ENCODE measurements at regions not wholly inside any gene's neighbourhood (a gene's known extent, or its start where the extent isn't known, plus 50 kb on each side); places are given as distances from the start of the nearest gene placed in this dataset.

DNA sequence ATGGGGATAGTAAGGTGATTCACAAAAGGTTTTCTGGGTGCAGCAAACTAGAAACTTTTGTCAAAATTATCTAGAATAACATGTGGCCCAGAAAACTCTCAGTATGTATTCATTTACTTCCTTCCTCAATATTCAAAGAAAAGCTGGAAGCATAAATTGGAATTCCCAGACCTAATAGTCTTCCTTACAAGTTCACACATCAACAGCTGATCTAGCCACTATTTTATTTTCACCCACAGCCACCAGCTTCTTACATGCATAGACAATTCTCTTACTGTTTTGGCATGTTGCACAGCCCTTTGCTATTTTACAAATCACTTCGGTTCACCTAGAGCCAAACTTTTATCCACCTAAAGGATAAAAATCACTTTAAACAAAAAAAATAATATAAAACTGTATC lies 647.8 kb upstream of the CCDC54 start:
- Histone ChIP-seq H2AFZ (no peak overlapping the region), H3K4me1 (ENCODE audit: insufficient read depth) (peaks cover 4% of the 10 kb centered on the region; the same call in 1 of the 2 replicates), H3K9me2 (ENCODE audit: insufficient read depth) (no peaks in the 10 kb centered on the region), H3F3A (replicated peaks; ENCODE audit: low read depth) (no peaks in the 10 kb centered on the region), H3K79me2 (replicated peaks; ENCODE audit: insufficient read depth) (no peaks in the 10 kb centered on the region), H3K36me3 (ENCODE audit: insufficient read depth) (no peaks in the 10 kb centered on the region), H3K4me2 (no peak overlapping the region), H4K20me1 (replicated peaks; ENCODE audit: insufficient read depth) (no peaks in the 10 kb centered on the region), H3K27ac (ENCODE audit: low read depth) (no peak overlapping the region), H3K4me3 (no peak overlapping the region), H3K27me3 (ENCODE audit: insufficient read depth) (no peaks in the 10 kb centered on the region)
- Mint-ChIP-seq H3K27ac (peak overlapping the region; percentile 75; the same call in 1 of the 2 replicates), H3K36me3 (ENCODE audit: low read depth) (no peaks in the 10 kb centered on the region), H3K27me3 (ENCODE audit: insufficient read depth, low read depth, poor library complexity) (no peaks in the 10 kb centered on the region), H3K9me3 (no peaks in the 10 kb centered on the region), H3K4me1 (peaks cover 8% of the 10 kb centered on the region), H3K4me3 (no peak overlapping the region)
- no peak for TF ChIP-seq CREB1 (CRISPR knock-in tag; IDR thresholded peaks at IDR 0.05; ENCODE audit: low read depth)
- no peak for TF ChIP-seq POLR2AphosphoS5 (IDR thresholded peaks at IDR 0.05; ENCODE audit: low read depth)
- TF ChIP-seq, protein P1, sequence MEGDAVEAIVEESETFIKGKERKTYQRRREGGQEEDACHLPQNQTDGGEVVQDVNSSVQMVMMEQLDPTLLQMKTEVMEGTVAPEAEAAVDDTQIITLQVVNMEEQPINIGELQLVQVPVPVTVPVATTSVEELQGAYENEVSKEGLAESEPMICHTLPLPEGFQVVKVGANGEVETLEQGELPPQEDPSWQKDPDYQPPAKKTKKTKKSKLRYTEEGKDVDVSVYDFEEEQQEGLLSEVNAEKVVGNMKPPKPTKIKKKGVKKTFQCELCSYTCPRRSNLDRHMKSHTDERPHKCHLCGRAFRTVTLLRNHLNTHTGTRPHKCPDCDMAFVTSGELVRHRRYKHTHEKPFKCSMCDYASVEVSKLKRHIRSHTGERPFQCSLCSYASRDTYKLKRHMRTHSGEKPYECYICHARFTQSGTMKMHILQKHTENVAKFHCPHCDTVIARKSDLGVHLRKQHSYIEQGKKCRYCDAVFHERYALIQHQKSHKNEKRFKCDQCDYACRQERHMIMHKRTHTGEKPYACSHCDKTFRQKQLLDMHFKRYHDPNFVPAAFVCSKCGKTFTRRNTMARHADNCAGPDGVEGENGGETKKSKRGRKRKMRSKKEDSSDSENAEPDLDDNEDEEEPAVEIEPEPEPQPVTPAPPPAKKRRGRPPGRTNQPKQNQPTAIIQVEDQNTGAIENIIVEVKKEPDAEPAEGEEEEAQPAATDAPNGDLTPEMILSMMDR (conservative IDR thresholded peaks at IDR 0.05; ENCODE audit: low read depth in 2 of 2), result no peak
- TF ChIP-seq, protein P2, sequence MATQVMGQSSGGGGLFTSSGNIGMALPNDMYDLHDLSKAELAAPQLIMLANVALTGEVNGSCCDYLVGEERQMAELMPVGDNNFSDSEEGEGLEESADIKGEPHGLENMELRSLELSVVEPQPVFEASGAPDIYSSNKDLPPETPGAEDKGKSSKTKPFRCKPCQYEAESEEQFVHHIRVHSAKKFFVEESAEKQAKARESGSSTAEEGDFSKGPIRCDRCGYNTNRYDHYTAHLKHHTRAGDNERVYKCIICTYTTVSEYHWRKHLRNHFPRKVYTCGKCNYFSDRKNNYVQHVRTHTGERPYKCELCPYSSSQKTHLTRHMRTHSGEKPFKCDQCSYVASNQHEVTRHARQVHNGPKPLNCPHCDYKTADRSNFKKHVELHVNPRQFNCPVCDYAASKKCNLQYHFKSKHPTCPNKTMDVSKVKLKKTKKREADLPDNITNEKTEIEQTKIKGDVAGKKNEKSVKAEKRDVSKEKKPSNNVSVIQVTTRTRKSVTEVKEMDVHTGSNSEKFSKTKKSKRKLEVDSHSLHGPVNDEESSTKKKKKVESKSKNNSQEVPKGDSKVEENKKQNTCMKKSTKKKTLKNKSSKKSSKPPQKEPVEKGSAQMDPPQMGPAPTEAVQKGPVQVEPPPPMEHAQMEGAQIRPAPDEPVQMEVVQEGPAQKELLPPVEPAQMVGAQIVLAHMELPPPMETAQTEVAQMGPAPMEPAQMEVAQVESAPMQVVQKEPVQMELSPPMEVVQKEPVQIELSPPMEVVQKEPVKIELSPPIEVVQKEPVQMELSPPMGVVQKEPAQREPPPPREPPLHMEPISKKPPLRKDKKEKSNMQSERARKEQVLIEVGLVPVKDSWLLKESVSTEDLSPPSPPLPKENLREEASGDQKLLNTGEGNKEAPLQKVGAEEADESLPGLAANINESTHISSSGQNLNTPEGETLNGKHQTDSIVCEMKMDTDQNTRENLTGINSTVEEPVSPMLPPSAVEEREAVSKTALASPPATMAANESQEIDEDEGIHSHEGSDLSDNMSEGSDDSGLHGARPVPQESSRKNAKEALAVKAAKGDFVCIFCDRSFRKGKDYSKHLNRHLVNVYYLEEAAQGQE (IDR thresholded peaks at IDR 0.05; ENCODE audit: unreplicated experiment), result no peak
- TF ChIP-seq JUNB (IDR thresholded peaks at IDR 0.05; ENCODE audit: unreplicated experiment), result no peak
- no peak for TF ChIP-seq ZNF114 (CRISPR knock-in tag; IDR thresholded peaks at IDR 0.05)
- TF ChIP-seq, protein P3, sequence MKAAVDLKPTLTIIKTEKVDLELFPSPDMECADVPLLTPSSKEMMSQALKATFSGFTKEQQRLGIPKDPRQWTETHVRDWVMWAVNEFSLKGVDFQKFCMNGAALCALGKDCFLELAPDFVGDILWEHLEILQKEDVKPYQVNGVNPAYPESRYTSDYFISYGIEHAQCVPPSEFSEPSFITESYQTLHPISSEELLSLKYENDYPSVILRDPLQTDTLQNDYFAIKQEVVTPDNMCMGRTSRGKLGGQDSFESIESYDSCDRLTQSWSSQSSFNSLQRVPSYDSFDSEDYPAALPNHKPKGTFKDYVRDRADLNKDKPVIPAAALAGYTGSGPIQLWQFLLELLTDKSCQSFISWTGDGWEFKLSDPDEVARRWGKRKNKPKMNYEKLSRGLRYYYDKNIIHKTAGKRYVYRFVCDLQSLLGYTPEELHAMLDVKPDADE (IDR thresholded peaks at IDR 0.05), result no peak
- TF ChIP-seq NANOG (IDR thresholded peaks at IDR 0.05; ENCODE audit: borderline replicate concordance), result no peak
- no peak for TF ChIP-seq EZH2 (IDR thresholded peaks at IDR 0.05; ENCODE audit: low read depth, unreplicated experiment)
- TF ChIP-seq ZNF331 (CRISPR knock-in tag; IDR thresholded peaks at IDR 0.05; ENCODE audit: low read depth), result no peak
- TF ChIP-seq STAT1 (IDR thresholded peaks at IDR 0.05; ENCODE audit: unreplicated experiment), result no peak
- DNase-seq (ENCODE audit: low spot score) (no peak), ATAC-seq (no peak)

Measured in GM23338 (cell line).